ENCODE measurements at regions not wholly inside any gene's neighbourhood (a gene's known extent, or its start where the extent isn't known, plus 50 kb on each side); places are given as distances from the start of the nearest gene placed in this dataset.

GRCh38 chr2:210955591-210955990, 399.2 kb downstream of the CPS1 start:
- Histone ChIP-seq H3K4me3 (ENCODE audit: control insufficient read depth in 2 of 3, extremely low read depth in 1 of 3, insufficient read depth in 2 of 3, low read depth in 1 of 3, low read length in 3 of 3) (no peak overlapping the region), H3K4me1 (ENCODE audit: control insufficient read depth, extremely low read depth, insufficient read depth, low read length) (no peaks in the 10 kb centered on the region), H3K4me2 (ENCODE audit: control insufficient read depth, extremely low read depth, insufficient read depth, low read depth, low read length) (no peak overlapping the region), H3K9me1 (ENCODE audit: control insufficient read depth, extremely low read depth, insufficient read depth, low read length) (no peaks in the 10 kb centered on the region), H3K9ac (ENCODE audit: control insufficient read depth, extremely low read depth, insufficient read depth, low read length) (no peak overlapping the region), H4K20me1 (ENCODE audit: control insufficient read depth, extremely low read depth, insufficient read depth, low read length) (no peaks in the 10 kb centered on the region), H2AFZ (ENCODE audit: control insufficient read depth, low read length) (no peak overlapping the region), H3K36me3 (ENCODE audit: control insufficient read depth in 2 of 2, extremely low read depth in 1 of 2, insufficient read depth in 2 of 2, low read length in 2 of 2) (no peaks in the 10 kb centered on the region), H3K27me3 (ENCODE audit: control insufficient read depth, extremely low read depth, insufficient read depth, low read length) (no peaks in the 10 kb centered on the region), H3K27ac (ENCODE audit: control insufficient read depth, insufficient read depth, low read length) (no peak overlapping the region), H3K9me3 (ENCODE audit: control insufficient read depth, low read depth, low read length) (no peaks in the 10 kb centered on the region), H3K79me2 (ENCODE audit: control insufficient read depth, insufficient read depth, low read length) (no peaks in the 10 kb centered on the region)
- no peak for FAIRE-seq
- dilution Hi-C loops (cut with MboI; ENCODE audit: extremely low pct_ligation_motif_present, low sequenced_read_pairs) = no loop called here
- no peak for DNase-seq (ENCODE audit: low read depth, low spot score)
- no peak for TF ChIP-seq EZH2 (IDR thresholded peaks at IDR 0.05; ENCODE audit: low read length)
- TF ChIP-seq, protein P1, sequence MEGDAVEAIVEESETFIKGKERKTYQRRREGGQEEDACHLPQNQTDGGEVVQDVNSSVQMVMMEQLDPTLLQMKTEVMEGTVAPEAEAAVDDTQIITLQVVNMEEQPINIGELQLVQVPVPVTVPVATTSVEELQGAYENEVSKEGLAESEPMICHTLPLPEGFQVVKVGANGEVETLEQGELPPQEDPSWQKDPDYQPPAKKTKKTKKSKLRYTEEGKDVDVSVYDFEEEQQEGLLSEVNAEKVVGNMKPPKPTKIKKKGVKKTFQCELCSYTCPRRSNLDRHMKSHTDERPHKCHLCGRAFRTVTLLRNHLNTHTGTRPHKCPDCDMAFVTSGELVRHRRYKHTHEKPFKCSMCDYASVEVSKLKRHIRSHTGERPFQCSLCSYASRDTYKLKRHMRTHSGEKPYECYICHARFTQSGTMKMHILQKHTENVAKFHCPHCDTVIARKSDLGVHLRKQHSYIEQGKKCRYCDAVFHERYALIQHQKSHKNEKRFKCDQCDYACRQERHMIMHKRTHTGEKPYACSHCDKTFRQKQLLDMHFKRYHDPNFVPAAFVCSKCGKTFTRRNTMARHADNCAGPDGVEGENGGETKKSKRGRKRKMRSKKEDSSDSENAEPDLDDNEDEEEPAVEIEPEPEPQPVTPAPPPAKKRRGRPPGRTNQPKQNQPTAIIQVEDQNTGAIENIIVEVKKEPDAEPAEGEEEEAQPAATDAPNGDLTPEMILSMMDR (optimal IDR thresholded peaks at IDR 0.05 in 1 of 3, IDR thresholded peaks at IDR 0.05 in 1 of 3, conservative IDR thresholded peaks at IDR 0.05 in 1 of 3; ENCODE audit: extremely low read depth in 1 of 3, insufficient read depth in 2 of 3, low read length in 3 of 3) = no peak

GRCh38 chr2:210956101-210956500, 399.7 kb downstream of the CPS1 start:
- Histone ChIP-seq H3K9ac (ENCODE audit: control insufficient read depth, extremely low read depth, insufficient read depth, low read length) (no peak overlapping the region), H3K9me1 (ENCODE audit: control insufficient read depth, extremely low read depth, insufficient read depth, low read length) (no peaks in the 10 kb centered on the region), H4K20me1 (ENCODE audit: control insufficient read depth, extremely low read depth, insufficient read depth, low read length) (no peaks in the 10 kb centered on the region), H3K4me2 (ENCODE audit: control insufficient read depth, extremely low read depth, insufficient read depth, low read depth, low read length) (no peak overlapping the region), H3K27ac (ENCODE audit: control insufficient read depth, insufficient read depth, low read length) (no peak overlapping the region), H3K79me2 (ENCODE audit: control insufficient read depth, insufficient read depth, low read length) (no peaks in the 10 kb centered on the region), H3K4me3 (ENCODE audit: control insufficient read depth in 2 of 3, extremely low read depth in 1 of 3, insufficient read depth in 2 of 3, low read depth in 1 of 3, low read length in 3 of 3) (no peak overlapping the region), H3K9me3 (ENCODE audit: control insufficient read depth, low read depth, low read length) (no peaks in the 10 kb centered on the region), H3K36me3 (ENCODE audit: control insufficient read depth in 2 of 2, extremely low read depth in 1 of 2, insufficient read depth in 2 of 2, low read length in 2 of 2) (no peaks in the 10 kb centered on the region), H3K27me3 (ENCODE audit: control insufficient read depth, extremely low read depth, insufficient read depth, low read length) (no peaks in the 10 kb centered on the region), H3K4me1 (ENCODE audit: control insufficient read depth, extremely low read depth, insufficient read depth, low read length) (no peaks in the 10 kb centered on the region), H2AFZ (ENCODE audit: control insufficient read depth, low read length) (no peak overlapping the region)
- FAIRE-seq = no peak
- dilution Hi-C loops (cut with MboI; ENCODE audit: extremely low pct_ligation_motif_present, low sequenced_read_pairs) = no loop called here
- DNase-seq (ENCODE audit: low read depth, low spot score) = no peak
- no peak for TF ChIP-seq EZH2 (IDR thresholded peaks at IDR 0.05; ENCODE audit: low read length)
- TF ChIP-seq, protein P1 (optimal IDR thresholded peaks at IDR 0.05 in 1 of 3, IDR thresholded peaks at IDR 0.05 in 1 of 3, conservative IDR thresholded peaks at IDR 0.05 in 1 of 3; ENCODE audit: extremely low read depth in 1 of 3, insufficient read depth in 2 of 3, low read length in 3 of 3) = no peak

Measured in keratinocyte (primary cell).